ENCODE measurements at regions not wholly inside any gene's neighbourhood (a gene's known extent, or its start where the extent isn't known, plus 50 kb on each side); places are given as distances from the start of the nearest gene placed in this dataset.
"Not testable (repeated sequence)": the region's sequence is repeated elsewhere in the genome, so short reads cannot be mapped to it uniquely, and the experiment has no call there.

GRCh38 chr13:62151724-62152123 lies 736.1 kb upstream of the PCDH20 start:
- H3K4me1 ChIP-seq (ENCODE audit: control insufficient read depth, insufficient read depth, low read length); H3K4me2 ChIP-seq (ENCODE audit: low read length); H3K4me3 ChIP-seq (ENCODE audit: low read length); H3K9me3 ChIP-seq (replicated peaks; ENCODE audit: low read length); H3K9ac ChIP-seq (ENCODE audit: low read depth, low read length); H3K36me3 ChIP-seq (ENCODE audit: insufficient read depth, low read length); H3K27me3 ChIP-seq (ENCODE audit: control insufficient read depth, insufficient read depth, low read length): not testable (repeated sequence)

DNA sequence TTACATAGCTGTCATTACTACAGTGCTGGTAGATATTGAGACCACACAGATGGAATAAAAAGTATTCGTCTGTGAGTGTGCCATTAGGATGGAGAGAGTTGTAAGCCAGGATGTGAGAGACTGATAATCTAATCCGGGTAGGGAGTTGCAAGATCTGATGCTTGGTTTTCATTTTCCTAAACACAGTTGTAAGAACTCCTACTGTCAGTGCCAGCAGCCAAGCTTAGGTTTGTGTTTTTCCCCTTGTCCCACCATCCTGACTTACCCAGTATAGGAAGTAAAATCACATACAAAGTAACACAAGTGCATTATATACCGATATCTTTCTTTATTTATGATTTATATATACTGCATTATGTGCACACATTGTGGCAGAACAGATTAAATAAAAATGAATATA lies 726.4 kb upstream of the PCDH20 start:
- Histone ChIP-seq H3K27me3 (ENCODE audit: control insufficient read depth, insufficient read depth, low read length) (no peaks in the 10 kb centered on the region), H3K4me1 (ENCODE audit: control insufficient read depth, insufficient read depth, low read length) (no peaks in the 10 kb centered on the region), H3K4me3 (ENCODE audit: low read length) (no peak overlapping the region), H3K4me2 (ENCODE audit: low read length) (no peak overlapping the region), H3K9me3 (replicated peaks; ENCODE audit: low read length) (peaks cover 11% of the 10 kb centered on the region), H3K9ac (ENCODE audit: low read depth, low read length) (no peak overlapping the region), H3K36me3 (ENCODE audit: insufficient read depth, low read length) (no peaks in the 10 kb centered on the region)

DNA sequence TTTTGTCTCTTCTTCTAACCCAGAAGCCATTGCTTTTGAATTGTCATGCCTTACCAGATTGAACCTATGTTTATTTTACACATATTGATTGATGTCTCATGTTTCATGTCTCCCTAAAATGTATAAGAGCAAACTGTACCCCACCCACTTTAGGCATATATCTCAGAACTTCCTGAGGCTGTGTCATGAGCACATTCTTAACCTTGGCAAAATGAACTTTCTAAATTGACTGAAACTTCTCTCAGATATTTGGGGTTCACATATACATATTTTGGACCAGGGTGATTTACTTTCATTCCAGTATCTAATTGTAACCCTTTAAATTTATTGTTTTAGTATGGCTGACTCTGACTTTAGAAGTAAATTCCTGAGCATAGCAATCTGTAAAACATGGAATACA lies 723.9 kb upstream of the PCDH20 start:
- H3K4me2 ChIP-seq (ENCODE audit: low read length), result no peak overlapping the region

GRCh38 chr13:62137629-62138405 lies 722.2 kb upstream of the PCDH20 start:
- no peaks in the 10 kb centered on the region for H3K4me1 ChIP-seq (ENCODE audit: control insufficient read depth, insufficient read depth, low read length)

More for the DNA sequence above, 723.9 kb upstream of the PCDH20 start:
- H3K27me3 ChIP-seq (ENCODE audit: control insufficient read depth, insufficient read depth, low read length), result no peaks in the 10 kb centered on the region
- no peak overlapping the region for H3K4me3 ChIP-seq (ENCODE audit: low read length)
- no peaks in the 10 kb centered on the region for H3K4me1 ChIP-seq (ENCODE audit: control insufficient read depth, insufficient read depth, low read length)
- no peaks in the 10 kb centered on the region for H3K36me3 ChIP-seq (ENCODE audit: insufficient read depth, low read length)
- H3K9me3 ChIP-seq (replicated peaks; ENCODE audit: low read length), result peaks cover 11% of the 10 kb centered on the region
- no peak overlapping the region for H3K9ac ChIP-seq (ENCODE audit: low read depth, low read length)

GRCh38 chr13:62131604-62132003 lies 716.0 kb upstream of the PCDH20 start:
- no peaks in the 10 kb centered on the region for H3K4me1 ChIP-seq (ENCODE audit: control insufficient read depth, insufficient read depth, low read length)

More at GRCh38 chr13:62137629-62138405, 722.2 kb upstream of the PCDH20 start:
- Histone ChIP-seq H3K27me3 (ENCODE audit: control insufficient read depth, insufficient read depth, low read length) (no peaks in the 10 kb centered on the region), H3K36me3 (ENCODE audit: insufficient read depth, low read length) (no peaks in the 10 kb centered on the region), H3K4me2 (ENCODE audit: low read length) (no peak overlapping the region), H3K9ac (ENCODE audit: low read depth, low read length) (no peak overlapping the region), H3K9me3 (replicated peaks; ENCODE audit: low read length) (peaks cover 9% of the 10 kb centered on the region), H3K4me3 (ENCODE audit: low read length) (no peak overlapping the region)

DNA sequence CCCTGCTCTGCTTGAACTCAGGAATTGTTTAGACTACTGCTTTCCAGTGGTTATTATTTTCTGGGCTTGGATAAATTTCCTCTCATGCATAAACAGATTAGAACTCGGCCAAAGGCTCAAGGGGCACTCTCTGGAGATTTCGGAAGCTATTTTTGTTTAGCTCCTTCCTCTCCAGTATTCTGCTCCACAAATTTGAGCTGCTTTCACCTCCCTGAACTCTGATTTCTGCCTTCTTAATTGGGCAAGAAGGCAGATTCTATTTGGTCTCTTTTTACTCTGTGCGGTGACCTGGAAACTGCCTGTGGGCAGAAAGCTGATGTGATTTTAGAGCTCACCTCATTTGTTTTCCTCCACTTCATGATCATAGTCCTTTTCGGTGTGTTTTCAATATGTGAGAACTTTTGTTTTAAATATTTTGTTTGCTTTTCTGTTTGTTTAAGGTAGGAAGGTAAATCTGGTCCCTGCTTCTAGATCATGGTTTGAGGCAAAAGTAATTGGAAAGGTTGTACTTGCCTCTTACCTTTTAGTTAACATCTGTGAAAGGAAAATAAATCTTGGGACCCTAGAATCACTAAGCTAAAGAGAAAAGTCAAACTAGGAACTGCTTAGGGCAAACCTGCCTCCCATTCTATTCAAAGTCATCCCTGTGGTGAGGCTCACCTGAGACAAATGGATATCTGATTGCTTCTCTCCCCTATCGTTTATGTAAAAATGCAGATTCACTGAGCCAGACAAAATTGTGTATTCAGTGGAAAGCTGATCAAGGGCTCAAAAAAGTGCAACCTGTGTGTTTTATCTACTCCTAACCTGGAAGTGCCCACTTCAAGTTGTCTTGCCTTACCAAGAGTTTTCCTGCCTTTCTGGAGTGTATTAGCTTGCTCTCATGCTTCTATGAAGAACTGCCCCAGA lies 714.7 kb upstream of the PCDH20 start:
- H3K27me3 ChIP-seq (ENCODE audit: control insufficient read depth, insufficient read depth, low read length), result no peaks in the 10 kb centered on the region
- no peak overlapping the region for H3K4me2 ChIP-seq (ENCODE audit: low read length)
- no peak overlapping the region for H3K4me3 ChIP-seq (ENCODE audit: low read length)

More at GRCh38 chr13:62131604-62132003, 716.0 kb upstream of the PCDH20 start:
- no peak overlapping the region for H3K9ac ChIP-seq (ENCODE audit: low read depth, low read length)
- no peaks in the 10 kb centered on the region for H3K9me3 ChIP-seq (replicated peaks; ENCODE audit: low read length)
- no peaks in the 10 kb centered on the region for H3K27me3 ChIP-seq (ENCODE audit: control insufficient read depth, insufficient read depth, low read length)
- no peaks in the 10 kb centered on the region for H3K36me3 ChIP-seq (ENCODE audit: insufficient read depth, low read length)
- H3K4me2 ChIP-seq (ENCODE audit: low read length), result no peak overlapping the region
- no peak overlapping the region for H3K4me3 ChIP-seq (ENCODE audit: low read length)

GRCh38 chr13:62129000-62129551 lies 713.4 kb upstream of the PCDH20 start:
- Histone ChIP-seq H3K9me3 (replicated peaks; ENCODE audit: low read length) (no peaks in the 10 kb centered on the region), H3K4me1 (ENCODE audit: control insufficient read depth, insufficient read depth, low read length) (no peaks in the 10 kb centered on the region), H3K9ac (ENCODE audit: low read depth, low read length) (no peak overlapping the region), H3K36me3 (ENCODE audit: insufficient read depth, low read length) (no peaks in the 10 kb centered on the region), H3K27me3 (ENCODE audit: control insufficient read depth, insufficient read depth, low read length) (no peaks in the 10 kb centered on the region), H3K4me3 (ENCODE audit: low read length) (no peak overlapping the region), H3K4me2 (ENCODE audit: low read length) (no peak overlapping the region)

More for the DNA sequence above, 714.7 kb upstream of the PCDH20 start:
- no peaks in the 10 kb centered on the region for H3K9me3 ChIP-seq (replicated peaks; ENCODE audit: low read length)
- H3K4me1 ChIP-seq (ENCODE audit: control insufficient read depth, insufficient read depth, low read length), result no peaks in the 10 kb centered on the region
- no peaks in the 10 kb centered on the region for H3K36me3 ChIP-seq (ENCODE audit: insufficient read depth, low read length)
- no peak overlapping the region for H3K9ac ChIP-seq (ENCODE audit: low read depth, low read length)

- H3K36me3 ChIP-seq (ENCODE audit: insufficient read depth, low read length), result no peaks in the 10 kb centered on the region
- no peaks in the 10 kb centered on the region for H3K9me3 ChIP-seq (replicated peaks; ENCODE audit: low read length)
- H3K4me3 ChIP-seq (ENCODE audit: low read length), result no peak overlapping the region
- no peak overlapping the region for H3K9ac ChIP-seq (ENCODE audit: low read depth, low read length)
- no peaks in the 10 kb centered on the region for H3K27me3 ChIP-seq (ENCODE audit: control insufficient read depth, insufficient read depth, low read length)
- H3K4me1 ChIP-seq (ENCODE audit: control insufficient read depth, insufficient read depth, low read length), result no peaks in the 10 kb centered on the region
- no peak overlapping the region for H3K4me2 ChIP-seq (ENCODE audit: low read length)
Observed at GRCh38 chr13:62126400-62126799, 710.8 kb upstream of the PCDH20 start.

- H3K9ac ChIP-seq (ENCODE audit: low read depth, low read length), result no peak overlapping the region
- H3K36me3 ChIP-seq (ENCODE audit: insufficient read depth, low read length), result no peaks in the 10 kb centered on the region
- no peaks in the 10 kb centered on the region for H3K4me1 ChIP-seq (ENCODE audit: control insufficient read depth, insufficient read depth, low read length)
- no peaks in the 10 kb centered on the region for H3K27me3 ChIP-seq (ENCODE audit: control insufficient read depth, insufficient read depth, low read length)
- no peak overlapping the region for H3K4me2 ChIP-seq (ENCODE audit: low read length)
- no peaks in the 10 kb centered on the region for H3K9me3 ChIP-seq (replicated peaks; ENCODE audit: low read length)
- no peak overlapping the region for H3K4me3 ChIP-seq (ENCODE audit: low read length)
Observed at GRCh38 chr13:62125451-62125850, 709.8 kb upstream of the PCDH20 start.

DNA sequence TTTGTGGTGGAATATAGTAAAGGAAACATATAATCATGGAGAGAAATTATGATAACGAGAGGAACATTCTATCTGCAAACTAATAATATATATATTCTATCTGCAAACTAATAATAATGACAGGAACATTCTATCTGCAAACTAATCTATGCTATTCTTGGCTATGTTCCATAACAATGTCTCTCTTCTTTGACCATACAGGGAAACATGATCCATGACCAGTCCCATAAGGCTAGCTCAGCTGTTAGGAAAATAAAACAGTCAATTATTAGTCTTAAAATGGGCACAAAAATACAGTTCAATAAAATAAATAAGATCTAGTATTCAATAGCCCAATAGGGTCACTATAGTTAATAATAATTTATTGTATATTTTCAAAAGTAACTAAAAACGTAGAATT lies 707.8 kb upstream of the PCDH20 start:
- Histone ChIP-seq H3K9ac (ENCODE audit: low read depth, low read length) (no peak overlapping the region), H3K9me3 (replicated peaks; ENCODE audit: low read length) (no peaks in the 10 kb centered on the region), H3K4me1 (ENCODE audit: control insufficient read depth, insufficient read depth, low read length) (no peaks in the 10 kb centered on the region), H3K4me3 (ENCODE audit: low read length) (no peak overlapping the region), H3K36me3 (ENCODE audit: insufficient read depth, low read length) (no peaks in the 10 kb centered on the region), H3K27me3 (ENCODE audit: control insufficient read depth, insufficient read depth, low read length) (no peaks in the 10 kb centered on the region), H3K4me2 (ENCODE audit: low read length) (no peak overlapping the region)

- H3K9me3 ChIP-seq (replicated peaks; ENCODE audit: low read length), result no peaks in the 10 kb centered on the region
- H3K36me3 ChIP-seq (ENCODE audit: insufficient read depth, low read length), result no peaks in the 10 kb centered on the region
- H3K4me1 ChIP-seq (ENCODE audit: control insufficient read depth, insufficient read depth, low read length), result no peaks in the 10 kb centered on the region
- no peaks in the 10 kb centered on the region for H3K27me3 ChIP-seq (ENCODE audit: control insufficient read depth, insufficient read depth, low read length)
- H3K9ac ChIP-seq (ENCODE audit: low read depth, low read length), result no peak overlapping the region
- no peak overlapping the region for H3K4me3 ChIP-seq (ENCODE audit: low read length)
- H3K4me2 ChIP-seq (ENCODE audit: low read length), result no peak overlapping the region
Observed at GRCh38 chr13:62122434-62122833, 706.8 kb upstream of the PCDH20 start.

All from skeletal muscle satellite cell (primary cell).